K562 (cell line): ENCODE measurements at regions not wholly inside any gene's neighbourhood (a gene's known extent, or its start where the extent isn't known, plus 50 kb on each side); places are given as distances from the start of the nearest gene placed in this dataset.

Experiments
- ATAC-seq: fragments of 200-7000 bp; cut with Tn5 transposase; 3 replicates; pipeline ENCODE4 v1.9.1; 2020; ENCODE audit warnings: moderate library complexity
- BruUV-seq: library from RNA; stranded (reverse); fragments of 400-500 nt; replicated peaks from 2 replicates; lab custom pipeline; 2021; lab: Mats Ljungman, UMichigan
- CTCF ChIA-PET: fragments of 300-600 bp; formaldehyde crosslinking; extraction: SDS; loops from one replicate; lab custom pipeline; 2021; ENCODE audit warnings: low intra/inter-chr PET ratio; lab: Yijun Ruan, JAX
- POLR2A ChIA-PET: fragments of 300-600, 350-650 bp; sonication (Branson Sonifier 250); formaldehyde crosslinking; extraction: SDS; loops from one replicate; lab custom pipeline; 2021; ENCODE audit warnings: antibody characterized with exemption, inconsistent platforms; lab: Yijun Ruan, JAX
- DNase-seq, 4 experiments: peaks; one replicate each; pipeline versions ENCODE4 v3.0.0 to v3.0.0-alpha.2; 2011 to 2018; ENCODE audit warnings: low spot score in 3 of 4, mixed read lengths in 3 of 4; ENCODE audit errors: extremely low read depth in 1 of 4
- FAIRE-seq: peaks from 2 replicates; lab custom pipeline; 2011; peaks lifted over from hg19 to GRCh38; lab: Jason Lieb, UNC
- H2AFZ ChIP-seq: 2 replicates; pipeline ENCODE4 v1.6.0; 2011; ENCODE audit warnings: low read depth, low read length, control low read depth, inconsistent platforms
- H3K27ac ChIP-seq: fragments of 200-600 bp; 3 replicates; pipeline ENCODE4 v1.8.0; 2011; ENCODE audit warnings: low read depth, mild to moderate bottlenecking, control low read depth, inconsistent platforms, low read length, moderate library complexity, mixed read lengths; ENCODE audit errors: extremely low read depth
- H3K27me3 ChIP-seq, 2 experiments: fragments of 300-600 bp in 1 of 2; 2 replicates in 1 of 2; 3 replicates in 1 of 2; pipeline versions ENCODE4 v1.6.0 to v1.8.0; 2011; ENCODE audit warnings: inconsistent platforms in 2 of 2, low read length in 2 of 2, mild to moderate bottlenecking in 1 of 2, mixed read lengths in 1 of 2, moderate library complexity in 1 of 2; ENCODE audit not compliant: control insufficient read depth in 2 of 2, insufficient read depth in 2 of 2
- H3K36me3 ChIP-seq: fragments of 300-600 bp; 3 replicates; pipeline ENCODE4 v1.8.0; 2011; ENCODE audit warnings: mild to moderate bottlenecking, low read length, inconsistent platforms; ENCODE audit not compliant: control insufficient read depth, insufficient read depth
- H3K4me1 ChIP-seq, 2 experiments: fragments of 200-600 bp in 1 of 2; replicated peaks in 1 of 2; 2 replicates in 1 of 2; 3 replicates in 1 of 2; pipeline versions ENCODE4 v1.5.1 to v1.8.0; 2011; ENCODE audit warnings: inconsistent platforms in 2 of 2, low read length in 2 of 2, mild to moderate bottlenecking in 1 of 2, mixed read lengths in 1 of 2, moderate library complexity in 1 of 2; ENCODE audit not compliant: control insufficient read depth in 2 of 2, insufficient read depth in 2 of 2
- H3K4me2 ChIP-seq: 2 replicates; pipeline ENCODE4 v1.6.1; 2011; ENCODE audit warnings: low read length, control low read depth, inconsistent platforms, mixed read lengths; ENCODE audit not compliant: insufficient read depth
- H3K4me3 ChIP-seq: fragments of 200-600 bp; sonication (generic), shearing (Covaris generic); 2 replicates; pipeline ENCODE4 v1.5.1; 2016; ENCODE audit warnings: control low read depth, inconsistent platforms
- H3K79me2 ChIP-seq: fragments of 200-600 bp; 3 replicates; pipeline ENCODE4 v1.8.0; 2011; ENCODE audit warnings: low read length, inconsistent platforms; ENCODE audit not compliant: control insufficient read depth, insufficient read depth
- H3K9ac ChIP-seq, 2 experiments: 2 replicates each; pipeline versions ENCODE4 v1.6.0 to v1.6.1; 2011; ENCODE audit warnings: low read depth in 2 of 2, low read length in 2 of 2, control low read depth in 1 of 2, inconsistent platforms in 1 of 2, mild to moderate bottlenecking in 1 of 2, mixed read lengths in 1 of 2; ENCODE audit not compliant: insufficient read depth in 1 of 2
- H3K9me1 ChIP-seq: one replicate; pipeline ENCODE4 v1.6.0; 2011; ENCODE audit warnings: inconsistent platforms, mild to moderate bottlenecking, low read length, moderate library complexity; ENCODE audit not compliant: control insufficient read depth, insufficient read depth
- H3K9me3 ChIP-seq: replicated peaks from 2 replicates; pipeline ENCODE4 v1.5.1; 2011; ENCODE audit warnings: low read depth, low read length, inconsistent platforms; ENCODE audit not compliant: control insufficient read depth, insufficient read depth
- H4K20me1 ChIP-seq: replicated peaks from 2 replicates; pipeline ENCODE4 v1.6.1; 2011; ENCODE audit warnings: low read length, inconsistent platforms, mixed read lengths; ENCODE audit not compliant: control insufficient read depth, insufficient read depth
- E2F1 ChIP-seq: sonication (generic); formaldehyde crosslinking; IDR thresholded peaks from 2 replicates; pipeline ENCODE4 v1.8.1; 2023; ENCODE audit warnings: mild to moderate bottlenecking, missing genetic modification reagents, moderate library complexity
- MXD1 ChIP-seq: fragments of 250-450 bp; sonication (Bioruptor Pico); IDR thresholded peaks from 2 replicates; pipeline ENCODE4 v1.8.0; 2021; ENCODE audit warnings: borderline replicate concordance, mild to moderate bottlenecking, moderate library complexity; ENCODE audit not compliant: poor library complexity, severe bottlenecking
- SMARCE1 ChIP-seq: fragments of 450-650 bp; IDR thresholded peaks from 2 replicates; pipeline ENCODE4 v1.7.1; 2016; ENCODE audit warnings: mild to moderate bottlenecking
- WGBS: fragments of 100-300 bp; shearing (Covaris generic); methylation state at CpG from one replicate; pipeline ENCODE4 v1.1.6; 2016; ENCODE audit warnings: low coverage, mixed read lengths; ENCODE audit not compliant: insufficient coverage; ENCODE audit errors: missing lambda C conversion rate; 5-methylcytosine and 5-hydroxymethylcytosine counted together
- in situ Hi-C: fragments of 300-500 bp; cut with MboI; formaldehyde crosslinking; loops from 4 replicates; pipeline ENCODE4 v1.15.0; 2018; ENCODE audit warnings: inconsistent platforms, mixed read lengths
- intact Hi-C: fragments of 100-400 bp; cut with micrococcal nuclease; formaldehyde crosslinking; loops from 2 replicates; pipeline ENCODE4 v1.14.2; 2022
- TF ChIP-seq, protein P1 (sequence below): sonication (generic); formaldehyde crosslinking; IDR thresholded peaks from 2 replicates; pipeline ENCODE4 v1.8.0; 2022; ENCODE audit warnings: missing genetic modification reagents, mild to moderate bottlenecking, moderate library complexity, borderline replicate concordance

DNA sequence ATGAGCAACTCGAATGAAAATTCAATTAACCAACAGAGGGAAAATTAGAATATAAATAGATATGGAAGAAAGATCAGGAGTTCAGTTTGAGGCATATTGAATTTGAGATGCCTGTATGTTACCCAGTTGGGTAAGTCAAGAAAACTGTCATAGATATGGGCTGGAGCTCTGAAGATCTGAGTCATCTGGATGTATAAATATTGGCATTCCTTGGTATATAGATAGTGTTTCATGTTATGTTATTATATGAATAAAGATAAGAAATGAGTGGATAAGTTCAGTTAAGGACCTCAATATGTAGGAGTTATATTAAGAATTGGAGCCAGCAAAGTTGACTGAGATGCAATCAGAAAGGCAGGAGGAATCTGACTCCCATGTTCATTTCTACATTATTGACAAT lies 543.6 kb upstream of the SMIM31 start:
- no peak for ATAC-seq
- H3K9ac ChIP-seq: no peak overlapping the region
- POLR2A ChIA-PET: no interaction called here
- H3K4me2 ChIP-seq: no peak overlapping the region
- H2AFZ ChIP-seq: no peak overlapping the region
- no peaks in the 10 kb centered on the region for H3K79me2 ChIP-seq
- no peak for TF ChIP-seq SMARCE1
- TF ChIP-seq MXD1 (CRISPR knock-in tag): no peak
- TF ChIP-seq, protein P1, sequence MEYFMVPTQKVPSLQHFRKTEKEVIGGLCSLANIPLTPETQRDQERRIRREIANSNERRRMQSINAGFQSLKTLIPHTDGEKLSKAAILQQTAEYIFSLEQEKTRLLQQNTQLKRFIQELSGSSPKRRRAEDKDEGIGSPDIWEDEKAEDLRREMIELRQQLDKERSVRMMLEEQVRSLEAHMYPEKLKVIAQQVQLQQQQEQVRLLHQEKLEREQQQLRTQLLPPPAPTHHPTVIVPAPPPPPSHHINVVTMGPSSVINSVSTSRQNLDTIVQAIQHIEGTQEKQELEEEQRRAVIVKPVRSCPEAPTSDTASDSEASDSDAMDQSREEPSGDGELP (CRISPR knock-in tag): no peak
- no peak for TF ChIP-seq E2F1 (CRISPR knock-in tag)
- TF ChIP-seq, all 486 proteins: peak for 0
- no peak for DNase-seq
- Histone ChIP-seq H3K9me1 (no peaks in the 10 kb centered on the region), H4K20me1 (no peaks in the 10 kb centered on the region), H3K4me1 (no peaks in the 10 kb centered on the region), H3K9me3 (no peaks in the 10 kb centered on the region), H3K36me3 (no peaks in the 10 kb centered on the region), H3K27me3 (no peaks in the 10 kb centered on the region), H3K4me3 (no peak overlapping the region), H3K27ac (no peak overlapping the region)
- in situ Hi-C loops (no loop called here), intact Hi-C loops (no loop called here)
- CTCF ChIA-PET: no interaction called here
- WGBS: 4% methylated on average over 1 of the region's 1 CpG
- no TSS peak for BruUV-seq
- no peak for FAIRE-seq
